ENCODE measurements at regions not wholly inside any gene's neighbourhood (a gene's known extent, or its start where the extent isn't known, plus 50 kb on each side); places are given as distances from the start of the nearest gene placed in this dataset.
A peak's percentile ranks its signal among the peaks of the same experiment; 100 is the strongest.
"Not testable (repeated sequence)": the region's sequence is repeated elsewhere in the genome, so short reads cannot be mapped to it uniquely, and the experiment has no call there.

DNA sequence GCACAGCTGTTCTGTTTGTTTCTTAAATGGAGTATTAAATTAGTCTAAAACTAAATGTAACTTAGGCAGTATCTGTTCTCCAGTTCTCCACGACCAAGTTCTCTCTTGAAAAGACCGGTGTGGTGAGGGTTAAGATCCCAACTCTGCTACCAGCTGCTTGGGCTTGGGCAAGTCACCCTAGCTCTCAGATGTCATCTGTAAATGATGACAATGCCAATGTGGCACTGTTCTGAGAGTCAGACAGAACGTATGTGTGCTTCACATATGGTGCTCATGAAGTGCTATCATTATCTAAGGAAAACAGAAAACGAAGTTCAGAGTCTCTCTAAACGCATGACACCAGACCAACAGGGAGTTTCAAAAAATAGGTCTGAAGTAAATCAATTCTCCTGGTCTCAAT is 4025.0 kb upstream of the TPTE start:
- H3K27ac Mint-ChIP-seq; H3K14ac ChIP-seq (ENCODE audit: insufficient read depth, low read length); H2BK15ac ChIP-seq (ENCODE audit: low read depth, low read length); H3K27ac ChIP-seq (ENCODE audit: insufficient read length, low read depth, low read length); H3T11ph ChIP-seq (ENCODE audit: low read length); H2BK20ac ChIP-seq (ENCODE audit: low read depth, low read length, poor library complexity, severe bottlenecking); H2AK5ac ChIP-seq (ENCODE audit: insufficient read length, low read length); H4K91ac ChIP-seq (ENCODE audit: insufficient read length, low read depth, low read length); H4K20me1 ChIP-seq (ENCODE audit: control insufficient read depth, insufficient read depth, insufficient read length); H3K23ac ChIP-seq (ENCODE audit: insufficient read length, low read depth, low read length); H3K27me3 Mint-ChIP-seq (ENCODE audit: low read depth); H3K9ac ChIP-seq (ENCODE audit: extremely low read depth, insufficient read length, low read length); H3K18ac ChIP-seq (ENCODE audit: insufficient read length, low read depth, low read length); H3K4me3 Mint-ChIP-seq; H3K4ac ChIP-seq (ENCODE audit: low read depth, low read length); H2BK12ac ChIP-seq (ENCODE audit: insufficient read length, low read depth, low read length); H3K36me3 Mint-ChIP-seq (ENCODE audit: insufficient read depth in 1 of 3, low read depth in 3 of 3); H3K79me2 ChIP-seq (ENCODE audit: insufficient read depth, low read length); DNase-seq; H3K4me1 Mint-ChIP-seq; H2AFZ ChIP-seq (ENCODE audit: low read length); H3K4me2 ChIP-seq (ENCODE audit: insufficient read depth, insufficient read length, low read length); H3K79me1 ChIP-seq (ENCODE audit: insufficient read depth, low read depth, low read length, poor library complexity, severe bottlenecking); H3K9me3 Mint-ChIP-seq; H2BK120ac ChIP-seq (ENCODE audit: low read depth, low read length, poor library complexity, severe bottlenecking); H3K4me1 ChIP-seq (ENCODE audit: insufficient read depth, low read length); H3K56ac ChIP-seq (ENCODE audit: insufficient read length, low read depth, low read length); H3K23me2 ChIP-seq (ENCODE audit: insufficient read length, low read depth, low read length, poor library complexity, severe bottlenecking); H4K5ac ChIP-seq (ENCODE audit: insufficient read length, low read depth, low read length); H3K27me3 ChIP-seq (ENCODE audit: insufficient read depth, low read length); H2BK5ac ChIP-seq (ENCODE audit: insufficient read length, low read length); H4K8ac ChIP-seq (replicated peaks; ENCODE audit: insufficient read length, low read depth, low read length); H3K9me3 ChIP-seq (ENCODE audit: control insufficient read depth, low read depth, low read length): not testable (repeated sequence)
- no CpG with 5 or more reads among the region's 5 CpGs for WGBS (ENCODE audit: extremely low coverage, insufficient read length, low lambda C conversion rate)

DNA sequence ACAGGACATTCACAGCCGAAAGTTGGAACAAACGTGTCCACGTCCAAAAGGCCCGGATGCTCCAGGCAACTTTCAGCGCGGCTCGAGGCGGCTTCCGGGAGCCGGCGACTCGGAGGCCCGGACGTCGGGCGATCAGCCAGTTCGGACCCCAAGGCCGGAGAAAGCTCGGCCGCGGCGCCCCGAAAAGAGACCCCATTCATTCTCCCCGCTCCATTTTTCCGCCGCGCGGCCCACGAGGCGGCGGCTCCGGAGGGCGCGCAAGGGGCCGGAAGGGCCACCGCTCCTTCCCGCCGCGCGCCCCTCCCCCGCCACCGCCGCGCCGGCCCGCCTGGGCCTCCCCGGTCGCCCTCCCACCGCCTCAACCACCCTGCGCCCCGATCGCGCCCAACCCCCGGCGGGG is 4022.7 kb upstream of the TPTE start:
- H3K18ac ChIP-seq (ENCODE audit: insufficient read length, low read depth, low read length); H2BK20ac ChIP-seq (ENCODE audit: low read depth, low read length, poor library complexity, severe bottlenecking); H3K79me1 ChIP-seq (ENCODE audit: insufficient read depth, low read depth, low read length, poor library complexity, severe bottlenecking); H3K9me3 ChIP-seq (ENCODE audit: control insufficient read depth, low read depth, low read length); H3K36me3 Mint-ChIP-seq (ENCODE audit: insufficient read depth in 1 of 3, low read depth in 3 of 3); H2AK5ac ChIP-seq (ENCODE audit: insufficient read length, low read length); H2BK12ac ChIP-seq (ENCODE audit: insufficient read length, low read depth, low read length); H3K4me1 ChIP-seq (ENCODE audit: insufficient read depth, low read length); H3K23ac ChIP-seq (ENCODE audit: insufficient read length, low read depth, low read length); H4K5ac ChIP-seq (ENCODE audit: insufficient read length, low read depth, low read length); H2BK5ac ChIP-seq (ENCODE audit: insufficient read length, low read length); H3K9me3 Mint-ChIP-seq; H4K8ac ChIP-seq (replicated peaks; ENCODE audit: insufficient read length, low read depth, low read length); H3K23me2 ChIP-seq (ENCODE audit: insufficient read length, low read depth, low read length, poor library complexity, severe bottlenecking); H3K56ac ChIP-seq (ENCODE audit: insufficient read length, low read depth, low read length); H3K4me2 ChIP-seq (ENCODE audit: insufficient read depth, insufficient read length, low read length); H4K91ac ChIP-seq (ENCODE audit: insufficient read length, low read depth, low read length); H4K20me1 ChIP-seq (ENCODE audit: control insufficient read depth, insufficient read depth, insufficient read length); H2AFZ ChIP-seq (ENCODE audit: low read length); H3K14ac ChIP-seq (ENCODE audit: insufficient read depth, low read length); H2BK15ac ChIP-seq (ENCODE audit: low read depth, low read length); H3K4ac ChIP-seq (ENCODE audit: low read depth, low read length); H3K27me3 ChIP-seq (ENCODE audit: insufficient read depth, low read length); H3K79me2 ChIP-seq (ENCODE audit: insufficient read depth, low read length); H3K27ac ChIP-seq (ENCODE audit: insufficient read length, low read depth, low read length); DNase-seq; H2BK120ac ChIP-seq (ENCODE audit: low read depth, low read length, poor library complexity, severe bottlenecking); H3K4me1 Mint-ChIP-seq; H3K9ac ChIP-seq (ENCODE audit: extremely low read depth, insufficient read length, low read length); H3T11ph ChIP-seq (ENCODE audit: low read length); H3K27ac Mint-ChIP-seq; H3K27me3 Mint-ChIP-seq (ENCODE audit: low read depth): not testable (repeated sequence)
- H3K4me3 Mint-ChIP-seq = peak overlapping the region; percentile 55 to 64; a peak in 4 of 5 replicates
- no CpG with 5 or more reads among the region's 55 CpGs for WGBS (ENCODE audit: extremely low coverage, insufficient read length, low lambda C conversion rate)
